ENCODE measurements at regions not wholly inside any gene's neighbourhood (a gene's known extent, or its start where the extent isn't known, plus 50 kb on each side); places are given as distances from the start of the nearest gene placed in this dataset.

- TF ChIP-seq POLR2A (IDR thresholded peaks at IDR 0.05): no peak
- no peak for TF ChIP-seq CTCF (IDR thresholded peaks at IDR 0.05)
- no peak overlapping the region for H3K4me3 ChIP-seq
- intact Hi-C loops (cut with DNase I; ENCODE audit: low total_unique reads): no loop called here
These were observed 65.2 kb upstream of the RSPO3 start for GRCh38 chr6:127053032-127053874.

GRCh38 chr6:127053875-127054235 lies 64.6 kb upstream of the RSPO3 start:
- no peaks in the 10 kb centered on the region for H3K36me3 ChIP-seq (ENCODE audit: low read depth, missing control alignments)
- no peak overlapping the region for H3K4me3 ChIP-seq
- H3K27me3 ChIP-seq: no peaks in the 10 kb centered on the region
- intact Hi-C loops (cut with DNase I; ENCODE audit: low total_unique reads): no loop called here
- H3K27ac ChIP-seq: no peak overlapping the region
- TF ChIP-seq POLR2A (IDR thresholded peaks at IDR 0.05): no peak
- no peak for TF ChIP-seq CTCF (IDR thresholded peaks at IDR 0.05)
- DNase-seq: no peak
- WGBS, 2 donors: 83 to 85% methylated on average over 1 of the region's 1 CpG
- no peaks in the 10 kb centered on the region for H3K4me1 ChIP-seq
- no peaks in the 10 kb centered on the region for H3K9me3 ChIP-seq

More at GRCh38 chr6:127053032-127053874, 65.2 kb upstream of the RSPO3 start:
- Histone ChIP-seq H3K4me1 (no peaks in the 10 kb centered on the region), H3K36me3 (ENCODE audit: low read depth, missing control alignments) (no peaks in the 10 kb centered on the region), H3K27me3 (no peaks in the 10 kb centered on the region), H3K9me3 (no peaks in the 10 kb centered on the region), H3K27ac (no peak overlapping the region)
- DNase-seq: no peak
- WGBS, 2 donors: 73 to 74% methylated on average over 2 of the region's 2 CpGs

GRCh38 chr6:127058027-127058426 lies 60.4 kb upstream of the RSPO3 start:
- intact Hi-C loops (cut with DNase I; ENCODE audit: low total_unique reads): no loop called here
- DNase-seq: no peak
- WGBS, 2 donors: 93 to 98% methylated on average over 2 of the region's 2 CpGs

GRCh38 chr6:127058936-127059335 lies 59.5 kb upstream of the RSPO3 start:
- H3K36me3 ChIP-seq (ENCODE audit: low read depth, missing control alignments): no peaks in the 10 kb centered on the region
- no peaks in the 10 kb centered on the region for H3K9me3 ChIP-seq
- 87 to 88% methylated on average over 2 of the region's 2 CpGs for WGBS, 2 donors
- DNase-seq: no peak
- intact Hi-C loops (cut with DNase I; ENCODE audit: low total_unique reads): no loop called here
- H3K27ac ChIP-seq: no peak overlapping the region
- no peaks in the 10 kb centered on the region for H3K27me3 ChIP-seq
- no peaks in the 10 kb centered on the region for H3K4me1 ChIP-seq
- H3K4me3 ChIP-seq: no peak overlapping the region
- no peak for TF ChIP-seq CTCF (IDR thresholded peaks at IDR 0.05)
- no peak for TF ChIP-seq POLR2A (IDR thresholded peaks at IDR 0.05)

More at GRCh38 chr6:127058027-127058426, 60.4 kb upstream of the RSPO3 start:
- no peaks in the 10 kb centered on the region for H3K36me3 ChIP-seq (ENCODE audit: low read depth, missing control alignments)
- no peak overlapping the region for H3K4me3 ChIP-seq
- H3K4me1 ChIP-seq: no peaks in the 10 kb centered on the region
- H3K27ac ChIP-seq: no peak overlapping the region
- no peaks in the 10 kb centered on the region for H3K27me3 ChIP-seq
- TF ChIP-seq POLR2A (IDR thresholded peaks at IDR 0.05): no peak
- no peak for TF ChIP-seq CTCF (IDR thresholded peaks at IDR 0.05)
- H3K9me3 ChIP-seq: no peaks in the 10 kb centered on the region

MicroRNAs encoded in the stretch of these regions (microRNA counts, 767-probe panel; counts per million panel counts)
- 0 to 152 counts per million in 2 donors for microRNA hsa-miR-588

Small RNA genes lying in the stretch of these regions (microRNA-seq; reads per million reads assigned to microRNA genes)
- 0 to 1.4 reads per million in 2 donors for gene MIR588 (ENCODE audit: borderline number of aligned reads in 2 of 2, borderline replicate concordance in 1 of 2)

Small RNA genes lying in the stretch of these regions (small RNA-seq; reads per million reads assigned to genes)
- 0 reads per million in 2 donors for gene MIR588
- 0 reads per million in 2 donors for gene RNU6-200P
